ENCODE measurements at regions not wholly inside any gene's neighbourhood (a gene's known extent, or its start where the extent isn't known, plus 50 kb on each side); places are given as distances from the start of the nearest gene placed in this dataset.

DNA sequence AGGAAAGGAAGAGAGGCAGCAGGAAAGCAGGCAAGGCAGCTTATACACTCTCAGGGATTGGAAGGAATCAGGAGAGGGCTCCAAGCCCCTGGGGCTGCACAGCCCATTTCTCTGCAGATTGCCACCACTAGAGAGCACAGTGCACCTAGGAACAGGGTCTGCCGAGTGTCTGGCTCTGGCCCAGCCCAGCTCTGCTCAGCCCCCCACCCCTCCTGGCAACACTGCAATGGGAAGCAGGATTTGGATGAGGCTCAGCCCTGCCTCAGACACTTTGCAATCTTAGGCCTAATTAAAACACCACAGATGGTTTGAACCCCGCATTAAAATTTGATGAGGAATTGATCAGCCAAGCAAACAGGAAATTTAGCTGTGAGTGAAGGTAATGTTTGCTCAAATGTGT lies 252.7 kb downstream of the DHX35 start:
- DNase-seq (ENCODE audit: low read depth, low spot score), result no peak
- TF ChIP-seq, protein P1, sequence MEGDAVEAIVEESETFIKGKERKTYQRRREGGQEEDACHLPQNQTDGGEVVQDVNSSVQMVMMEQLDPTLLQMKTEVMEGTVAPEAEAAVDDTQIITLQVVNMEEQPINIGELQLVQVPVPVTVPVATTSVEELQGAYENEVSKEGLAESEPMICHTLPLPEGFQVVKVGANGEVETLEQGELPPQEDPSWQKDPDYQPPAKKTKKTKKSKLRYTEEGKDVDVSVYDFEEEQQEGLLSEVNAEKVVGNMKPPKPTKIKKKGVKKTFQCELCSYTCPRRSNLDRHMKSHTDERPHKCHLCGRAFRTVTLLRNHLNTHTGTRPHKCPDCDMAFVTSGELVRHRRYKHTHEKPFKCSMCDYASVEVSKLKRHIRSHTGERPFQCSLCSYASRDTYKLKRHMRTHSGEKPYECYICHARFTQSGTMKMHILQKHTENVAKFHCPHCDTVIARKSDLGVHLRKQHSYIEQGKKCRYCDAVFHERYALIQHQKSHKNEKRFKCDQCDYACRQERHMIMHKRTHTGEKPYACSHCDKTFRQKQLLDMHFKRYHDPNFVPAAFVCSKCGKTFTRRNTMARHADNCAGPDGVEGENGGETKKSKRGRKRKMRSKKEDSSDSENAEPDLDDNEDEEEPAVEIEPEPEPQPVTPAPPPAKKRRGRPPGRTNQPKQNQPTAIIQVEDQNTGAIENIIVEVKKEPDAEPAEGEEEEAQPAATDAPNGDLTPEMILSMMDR (IDR thresholded peaks at IDR 0.05; ENCODE audit: insufficient read depth, low read length, missing control alignments), result no peak
- H3K4me3 ChIP-seq (ENCODE audit: low read depth, low read length), result no peak overlapping the region
- ChIA-PET POLR2A (no interaction called here), CTCF (interaction anchor here (1.0 kb wide), 1 partner anchor 134 kb away, joined by 3 read pairs; no protein-coding TSS in a partner anchor)

DNA sequence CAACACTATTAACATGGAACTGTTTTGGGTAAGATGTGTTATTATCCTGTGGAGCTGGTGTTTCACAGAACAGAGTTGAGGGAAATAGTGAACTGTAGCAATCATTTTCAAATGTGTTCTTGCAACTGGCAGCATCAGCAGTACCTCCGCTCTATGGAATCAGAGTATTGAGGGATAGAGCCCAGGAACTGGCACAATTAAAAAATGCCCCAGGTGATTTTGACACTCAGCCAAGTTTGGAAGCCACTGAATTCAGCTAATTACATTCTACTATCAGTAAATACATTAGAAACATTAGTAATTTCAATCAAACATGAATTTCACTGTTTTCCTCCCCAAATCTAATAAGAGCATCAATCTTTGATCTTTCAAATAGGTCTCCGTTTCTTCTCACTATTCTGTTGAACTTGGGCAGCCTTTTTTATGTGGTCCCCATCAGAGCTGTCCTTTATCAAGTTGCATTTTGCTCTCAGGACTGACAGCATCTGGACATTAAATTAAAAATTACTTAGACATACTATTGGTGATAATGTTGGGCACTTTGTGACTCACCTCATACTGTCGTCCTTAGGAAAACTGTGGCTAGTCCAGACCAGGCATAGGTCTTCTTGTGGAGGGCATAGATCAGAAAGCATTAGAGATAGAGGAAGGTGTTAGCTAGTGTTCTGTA lies 251.5 kb downstream of the DHX35 start:
- ChIA-PET POLR2A (no interaction called here), CTCF (no interaction called here)
- H3K4me3 ChIP-seq (ENCODE audit: low read depth, low read length), result no peak overlapping the region
- TF ChIP-seq, protein P1 (IDR thresholded peaks at IDR 0.05; ENCODE audit: insufficient read depth, low read length, missing control alignments), result no peak
- no peak for DNase-seq (ENCODE audit: low read depth, low spot score)

DNA sequence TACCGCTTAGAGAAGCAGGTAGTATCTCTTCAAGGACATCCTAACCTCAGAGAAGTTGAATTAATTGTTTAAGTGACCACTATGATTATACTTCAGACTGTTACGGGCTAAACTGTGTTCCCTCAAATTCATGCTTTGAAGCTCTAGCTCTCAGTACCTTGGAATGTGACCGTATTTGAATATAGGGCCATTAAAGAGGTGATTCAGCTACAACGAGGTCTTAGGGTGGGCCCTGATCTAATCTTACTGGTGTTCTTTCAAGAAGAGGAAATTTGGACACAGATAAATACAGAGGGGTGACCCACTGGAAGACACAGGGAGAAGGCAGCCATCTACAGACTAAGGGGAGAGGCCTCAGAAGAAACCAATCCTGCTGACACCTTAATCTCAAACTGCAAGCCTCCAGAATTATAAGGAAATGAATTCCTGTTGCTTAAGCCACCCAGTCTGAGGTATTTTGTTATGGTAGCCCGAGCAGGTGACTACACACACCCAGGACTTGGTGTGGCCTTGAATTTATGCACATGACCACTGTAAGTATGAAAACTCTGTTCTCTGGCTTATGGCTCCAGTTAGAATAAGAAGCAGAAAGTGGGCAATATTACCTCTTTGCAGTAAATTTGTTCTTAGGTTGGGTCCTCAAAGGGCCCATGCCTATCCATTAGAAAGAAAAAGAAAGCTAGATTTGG lies 249.1 kb downstream of the DHX35 start:
- TF ChIP-seq, protein P1 (IDR thresholded peaks at IDR 0.05; ENCODE audit: insufficient read depth, low read length, missing control alignments), result no peak
- CTCF ChIA-PET, result no interaction called here
- no peak for DNase-seq (ENCODE audit: low read depth, low spot score)
- H3K4me3 ChIP-seq (ENCODE audit: low read depth, low read length), result no peak overlapping the region
- POLR2A ChIA-PET, result no interaction called here

DNA sequence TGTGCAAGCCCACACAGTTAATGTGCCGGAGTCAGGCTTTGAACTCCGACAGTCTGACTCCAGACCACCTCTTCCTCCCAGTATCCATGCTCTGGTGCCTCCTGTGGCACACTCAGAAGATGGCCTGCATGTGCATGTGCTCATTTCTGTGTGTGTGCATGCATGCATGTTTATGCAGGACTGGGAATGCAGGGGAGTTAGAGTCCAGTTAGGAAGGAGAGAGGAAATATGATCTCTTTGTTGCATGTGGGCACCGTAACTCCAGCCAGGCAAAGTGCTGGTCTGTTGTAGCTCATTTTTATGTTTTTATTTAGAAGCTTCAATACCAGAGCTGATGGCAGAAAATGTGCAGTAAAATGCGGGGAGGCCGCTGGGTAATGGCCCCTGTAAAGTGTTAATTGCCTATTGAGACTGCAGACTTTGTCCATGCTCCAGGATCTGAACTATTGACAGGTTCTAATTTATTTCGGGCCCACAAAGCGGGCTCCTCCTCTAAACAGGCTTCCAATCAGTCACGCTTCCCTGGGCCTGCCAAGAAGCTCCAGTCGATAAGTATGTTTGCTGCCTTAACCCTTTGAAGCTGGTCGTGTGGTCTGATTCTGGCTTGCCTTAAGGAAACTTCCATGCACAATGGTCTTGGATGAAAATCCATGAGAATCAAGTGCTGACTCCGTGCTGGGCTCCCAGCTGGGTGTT lies 248.3 kb downstream of the DHX35 start:
- TF ChIP-seq, protein P1 (IDR thresholded peaks at IDR 0.05; ENCODE audit: insufficient read depth, low read length, missing control alignments), result no peak
- CTCF ChIA-PET, result no interaction called here
- no peak overlapping the region for H3K4me3 ChIP-seq (ENCODE audit: low read depth, low read length)
- no peak for DNase-seq (ENCODE audit: low read depth, low spot score)
- POLR2A ChIA-PET, result no interaction called here

DNA sequence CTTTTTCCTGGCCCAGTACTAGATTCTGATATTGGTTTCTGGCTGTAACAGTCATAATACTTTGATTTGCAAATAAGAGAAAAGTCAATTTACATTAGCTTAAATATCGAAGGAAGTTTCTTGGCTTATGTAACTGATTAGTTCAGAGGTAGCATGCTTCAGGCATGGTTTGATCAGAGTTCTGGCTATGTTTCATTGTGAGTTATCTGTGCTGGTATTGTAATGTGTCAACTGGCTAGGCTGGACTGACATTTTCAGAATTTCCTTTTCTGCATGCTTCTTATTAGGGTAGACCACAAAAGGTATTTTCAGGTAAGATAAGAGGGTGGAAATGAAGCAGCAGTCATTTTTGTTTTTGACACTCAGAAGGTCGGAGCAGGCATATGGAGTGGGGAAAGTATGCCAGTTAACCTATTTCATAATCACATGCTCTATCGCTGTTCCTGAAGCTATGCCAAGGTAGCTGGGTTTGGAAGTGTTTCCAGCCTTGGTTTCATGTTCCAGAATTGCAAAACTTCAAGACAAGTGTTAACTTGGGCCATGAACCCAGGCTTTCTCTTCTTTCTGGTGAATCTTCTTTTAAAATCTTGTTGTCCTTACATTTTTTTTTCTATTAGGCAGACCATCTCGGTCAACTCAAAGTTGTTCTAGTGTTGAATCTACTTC lies 244.9 kb downstream of the DHX35 start:
- CTCF ChIA-PET, result no interaction called here

More for the DNA sequence above, 244.9 kb downstream of the DHX35 start:
- POLR2A ChIA-PET, result no interaction called here
- TF ChIP-seq, protein P1 (IDR thresholded peaks at IDR 0.05; ENCODE audit: insufficient read depth, low read length, missing control alignments), result no peak
- no peak overlapping the region for H3K4me3 ChIP-seq (ENCODE audit: low read depth, low read length)
- DNase-seq (ENCODE audit: low read depth, low spot score), result no peak

Data from AG04449 (cell line).